ENCODE measurements at regions not wholly inside any gene's neighbourhood (a gene's known extent, or its start where the extent isn't known, plus 50 kb on each side); places are given as distances from the start of the nearest gene placed in this dataset.

DNA sequence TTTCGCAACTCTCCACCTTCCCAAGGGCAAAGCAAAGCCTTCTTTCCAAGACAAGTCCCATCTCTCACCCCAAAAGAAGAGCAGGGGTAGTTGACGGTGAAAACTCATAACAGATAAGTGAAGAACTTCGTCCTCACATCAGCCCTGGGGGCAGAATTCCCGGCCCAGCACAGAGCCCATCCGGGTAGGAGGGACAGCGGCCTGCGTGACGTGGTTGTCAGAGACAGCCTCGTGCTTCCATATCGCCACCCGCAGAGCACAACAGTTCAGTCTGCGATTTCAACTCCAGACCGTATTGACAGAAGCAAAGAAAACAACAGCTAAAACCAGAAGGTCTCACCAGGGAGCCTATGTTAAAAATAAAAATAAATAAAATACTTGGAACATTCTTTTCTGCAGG lies 273.2 kb downstream of the SYK start:
- DNase-seq (ENCODE audit: low read depth, low spot score) (no peak), FAIRE-seq (no peak)
- dilution Hi-C loops (cut with MboI; ENCODE audit: extremely low pct_ligation_motif_present, low sequenced_read_pairs) = no loop called here
- intact Hi-C loops (cut with micrococcal nuclease) = no loop called here
- Histone ChIP-seq H2AFZ (ENCODE audit: low read depth, low read length) (no peak overlapping the region), H3K4me1 (ENCODE audit: control insufficient read depth, extremely low read depth, insufficient read depth, low read length) (no peaks in the 10 kb centered on the region), H3K4me3 (replicated peaks in 1 of 3; ENCODE audit: insufficient read depth in 1 of 3, low read depth in 1 of 3, low read length in 3 of 3) (no peak overlapping the region), H3K9ac (replicated peaks; ENCODE audit: extremely low read depth, insufficient read depth, low read length) (no peak overlapping the region), H4K20me1 (replicated peaks; ENCODE audit: control insufficient read depth, extremely low read depth, insufficient read depth, low read length) (no peaks in the 10 kb centered on the region), H3K36me3 (ENCODE audit: control insufficient read depth in 2 of 2, extremely low read depth in 1 of 2, insufficient read depth in 2 of 2, low read length in 2 of 2) (no peaks in the 10 kb centered on the region), H3K4me2 (ENCODE audit: insufficient read depth, low read length) (no peak overlapping the region), H3K27ac (ENCODE audit: insufficient read depth, low read depth, low read length) (no peak overlapping the region), H3K9me3 (replicated peaks; ENCODE audit: control insufficient read depth, insufficient read depth, low read length) (no peaks in the 10 kb centered on the region), H3K79me2 (ENCODE audit: control insufficient read depth, insufficient read depth, low read length) (no peaks in the 10 kb centered on the region), H3K9me1 (replicated peaks; ENCODE audit: control insufficient read depth, extremely low read depth, insufficient read depth, low read length) (no peaks in the 10 kb centered on the region), H3K27me3 (ENCODE audit: control insufficient read depth in 2 of 2, insufficient read depth in 2 of 2, low read length in 2 of 2) (no peaks in the 10 kb centered on the region)
- TF ChIP-seq JUN (IDR thresholded peaks at IDR 0.05; ENCODE audit: borderline replicate concordance, insufficient read depth, insufficient read length, low read depth) (no peak), GATA2 (IDR thresholded peaks at IDR 0.05; ENCODE audit: insufficient read depth, insufficient read length, low read depth, low read length) (no peak), EZH2 (IDR thresholded peaks at IDR 0.05; ENCODE audit: borderline replicate concordance, low read depth, low read length, severe bottlenecking) (no peak), POLR2AphosphoS5 (IDR thresholded peaks at IDR 0.05; ENCODE audit: insufficient read depth, low read depth, low read length) (no peak), POLR2A (IDR thresholded peaks at IDR 0.05; ENCODE audit: low read depth, low read length) (no peak), MYC (IDR thresholded peaks at IDR 0.05; ENCODE audit: low read depth, low read length) (no peak), FOS (IDR thresholded peaks at IDR 0.05; ENCODE audit: borderline replicate concordance, insufficient read depth, low read length) (no peak)
- TF ChIP-seq, protein P1, sequence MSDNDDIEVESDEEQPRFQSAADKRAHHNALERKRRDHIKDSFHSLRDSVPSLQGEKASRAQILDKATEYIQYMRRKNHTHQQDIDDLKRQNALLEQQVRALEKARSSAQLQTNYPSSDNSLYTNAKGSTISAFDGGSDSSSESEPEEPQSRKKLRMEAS (IDR thresholded peaks at IDR 0.05; ENCODE audit: insufficient read depth, insufficient read length) = no peak
- TF ChIP-seq, protein P2, sequence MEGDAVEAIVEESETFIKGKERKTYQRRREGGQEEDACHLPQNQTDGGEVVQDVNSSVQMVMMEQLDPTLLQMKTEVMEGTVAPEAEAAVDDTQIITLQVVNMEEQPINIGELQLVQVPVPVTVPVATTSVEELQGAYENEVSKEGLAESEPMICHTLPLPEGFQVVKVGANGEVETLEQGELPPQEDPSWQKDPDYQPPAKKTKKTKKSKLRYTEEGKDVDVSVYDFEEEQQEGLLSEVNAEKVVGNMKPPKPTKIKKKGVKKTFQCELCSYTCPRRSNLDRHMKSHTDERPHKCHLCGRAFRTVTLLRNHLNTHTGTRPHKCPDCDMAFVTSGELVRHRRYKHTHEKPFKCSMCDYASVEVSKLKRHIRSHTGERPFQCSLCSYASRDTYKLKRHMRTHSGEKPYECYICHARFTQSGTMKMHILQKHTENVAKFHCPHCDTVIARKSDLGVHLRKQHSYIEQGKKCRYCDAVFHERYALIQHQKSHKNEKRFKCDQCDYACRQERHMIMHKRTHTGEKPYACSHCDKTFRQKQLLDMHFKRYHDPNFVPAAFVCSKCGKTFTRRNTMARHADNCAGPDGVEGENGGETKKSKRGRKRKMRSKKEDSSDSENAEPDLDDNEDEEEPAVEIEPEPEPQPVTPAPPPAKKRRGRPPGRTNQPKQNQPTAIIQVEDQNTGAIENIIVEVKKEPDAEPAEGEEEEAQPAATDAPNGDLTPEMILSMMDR (IDR thresholded peaks at IDR 0.05; ENCODE audit: extremely low read depth in 1 of 2, insufficient read depth in 1 of 2, low read depth in 1 of 2, low read length in 2 of 2) = no peak
- CTCF ChIA-PET = no interaction called here
- POLR2A ChIA-PET = no interaction called here
- BruUV-seq (replicated peaks) = no TSS peak
